IMR-90 (cell line): ENCODE measurements at regions not wholly inside any gene's neighbourhood (a gene's known extent, or its start where the extent isn't known, plus 50 kb on each side); places are given as distances from the start of the nearest gene placed in this dataset.
A peak's percentile ranks its signal among the peaks of the same experiment; 100 is the strongest.

Experiments used
- ATAC-seq: fragments of 200-7000 bp; cut with Tn5 transposase; 2 replicates; pipeline ENCODE4 v1.9.1; 2020; ENCODE audit warnings: low read depth, mild to moderate bottlenecking, moderate library complexity
- BruUV-seq: library from RNA; stranded (reverse); fragments of 400-500 nt; replicated peaks from 2 replicates; lab custom pipeline; 2021; lab: Mats Ljungman, UMichigan
- CTCF ChIA-PET: fragments of 300-600 bp; formaldehyde crosslinking; extraction: SDS; loops from one replicate; lab custom pipeline; 2021; ENCODE audit warnings: antibody characterized with exemption; lab: Yijun Ruan, JAX
- POLR2A ChIA-PET: fragments of 300-600 bp; sonication (Branson Sonifier 250); formaldehyde crosslinking; loops from one replicate; lab custom pipeline; 2022; ENCODE audit warnings: antibody characterized with exemption; ENCODE audit not compliant: unreplicated experiment; lab: Charles Lee
- DNase-seq: peaks from one replicate; pipeline ENCODE4 v3.0.0; 2013
- H2AFZ ChIP-seq: replicated peaks from 2 replicates; pipeline ENCODE3; 2013; ENCODE audit warnings: low read length, mild to moderate bottlenecking; ENCODE audit not compliant: poor library complexity
- H2AK5ac ChIP-seq: 2 replicates; pipeline ENCODE4 v1.6.1; 2013; ENCODE audit warnings: low read depth, low read length, inconsistent platforms
- H2AK9ac ChIP-seq: replicated peaks from 2 replicates; pipeline ENCODE3; 2013; ENCODE audit warnings: mild to moderate bottlenecking, low read depth, low read length, moderate library complexity; ENCODE audit not compliant: poor library complexity
- H2BK120ac ChIP-seq: 2 replicates; pipeline ENCODE4 v1.6.1; 2013; ENCODE audit warnings: low read depth, low read length, inconsistent platforms
- H2BK15ac ChIP-seq: 3 replicates; pipeline ENCODE4 v1.6.1; 2013; ENCODE audit warnings: low read depth, low read length, inconsistent platforms
- H2BK20ac ChIP-seq: 2 replicates; pipeline ENCODE4 v1.6.1; 2013; ENCODE audit warnings: low read depth, mild to moderate bottlenecking, inconsistent platforms, low read length, moderate library complexity
- H2BK5ac ChIP-seq: 2 replicates; pipeline ENCODE4 v1.6.1; 2013; ENCODE audit warnings: mild to moderate bottlenecking, low read depth, low read length, inconsistent platforms; ENCODE audit not compliant: poor library complexity, severe bottlenecking
- H3K14ac ChIP-seq: replicated peaks from 2 replicates; pipeline ENCODE4 v1.6.1; 2013; ENCODE audit warnings: low read depth, low read length, inconsistent platforms
- H3K18ac ChIP-seq: 2 replicates; pipeline ENCODE4 v1.6.1; 2013; ENCODE audit warnings: low read depth, low read length, control low read depth
- H3K23ac ChIP-seq: 2 replicates; pipeline ENCODE4 v1.6.1; 2013; ENCODE audit warnings: low read depth, low read length, inconsistent platforms
- H3K27ac ChIP-seq: 2 replicates; pipeline ENCODE4 v1.5.1; 2013; ENCODE audit warnings: mild to moderate bottlenecking, control low read depth, low read length; ENCODE audit not compliant: insufficient read depth
- H3K27me3 ChIP-seq: 2 replicates; pipeline ENCODE4 v1.6.1; 2013; ENCODE audit warnings: low read length; ENCODE audit not compliant: control insufficient read depth, insufficient read depth
- H3K36me3 ChIP-seq: 2 replicates; pipeline ENCODE4 v1.6.1; 2013; ENCODE audit warnings: low read length, mixed read lengths; ENCODE audit not compliant: control insufficient read depth, insufficient read depth
- H3K4ac ChIP-seq: 2 replicates; pipeline ENCODE4 v1.6.1; 2013; ENCODE audit warnings: low read depth, low read length, inconsistent platforms
- H3K4me1 ChIP-seq: 2 replicates; pipeline ENCODE4 v1.6.1; 2013; ENCODE audit warnings: low read length, mixed read lengths; ENCODE audit not compliant: control insufficient read depth, insufficient read depth
- H3K4me2 ChIP-seq: 2 replicates; pipeline ENCODE4 v1.6.1; 2013; ENCODE audit warnings: low read depth, mild to moderate bottlenecking, control low read depth, low read length, moderate library complexity
- H3K4me3 ChIP-seq: 2 replicates; pipeline ENCODE4 v1.5.1; 2013; ENCODE audit warnings: low read depth, mild to moderate bottlenecking, control low read depth, low read length, moderate library complexity; ENCODE audit not compliant: insufficient read depth
- H3K56ac ChIP-seq: 2 replicates; pipeline ENCODE4 v1.6.1; 2013; ENCODE audit warnings: low read length, inconsistent platforms; ENCODE audit not compliant: insufficient read depth; ENCODE audit errors: extremely low read depth
- H3K79me1 ChIP-seq, 2 experiments: 2 replicates each; pipeline ENCODE4 v1.6.1; 2013; ENCODE audit warnings: low read length in 2 of 2, inconsistent platforms in 1 of 2, low read depth in 1 of 2
- H3K9ac ChIP-seq: 2 replicates; pipeline ENCODE4 v1.6.1; 2013; ENCODE audit warnings: low read depth, low read length, control low read depth
- H3K9me1 ChIP-seq: 2 replicates; pipeline ENCODE4 v1.6.1; 2013; ENCODE audit warnings: low read length, inconsistent platforms; ENCODE audit not compliant: insufficient read depth
- H3K9me3 ChIP-seq: 2 replicates; pipeline ENCODE4 v1.6.1; 2013; ENCODE audit warnings: low read length; ENCODE audit not compliant: control insufficient read depth, insufficient read depth
- H4K20me1 ChIP-seq: 2 replicates; pipeline ENCODE4 v1.6.1; 2013; ENCODE audit warnings: low read length, inconsistent platforms; ENCODE audit not compliant: insufficient read depth
- H4K5ac ChIP-seq: 2 replicates; pipeline ENCODE4 v1.6.1; 2013; ENCODE audit warnings: mild to moderate bottlenecking, low read depth, low read length, control low read depth
- H4K8ac ChIP-seq, 2 experiments: 2 replicates each; pipeline ENCODE4 v1.6.1; 2013; ENCODE audit warnings: low read depth in 2 of 2, low read length in 2 of 2, control low read depth in 1 of 2, inconsistent platforms in 1 of 2
- H4K91ac ChIP-seq: 2 replicates; pipeline ENCODE4 v1.6.1; 2013; ENCODE audit warnings: low read depth, low read length, inconsistent platforms; ENCODE audit not compliant: insufficient read depth
- MAFK ChIP-seq: IDR thresholded peaks from 2 replicates; pipeline ENCODE4 v1.6.1; 2012; ENCODE audit warnings: low read depth, low read length, improper control_type of control experiment
- MAZ ChIP-seq: IDR thresholded peaks from 2 replicates; pipeline ENCODE4 v1.6.1; 2012; ENCODE audit warnings: low read depth, mild to moderate bottlenecking, low read length, improper control_type of control experiment, moderate library complexity, borderline replicate concordance
- WGBS, 2 experiments: methylation state at CpG; one replicate each; pipeline versions ENCODE4 v1.1.5 to v1.1.7; 2013; ENCODE audit warnings: missing lambda C conversion rate in 2 of 2; ENCODE audit not compliant: insufficient read length in 1 of 2; ENCODE audit errors: extremely low coverage in 2 of 2; 5-methylcytosine and 5-hydroxymethylcytosine counted together
- dilution Hi-C: fragments of 300-500 bp; cut with HindIII; formaldehyde crosslinking; loops from one replicate; pipeline ENCODE4 v1.14.3; 2018; ENCODE audit warnings: low sequenced_read_pairs; ENCODE audit not compliant: unreplicated experiment
- in situ Hi-C: fragments of 300-500 bp; cut with MboI; formaldehyde crosslinking; loops from 3 replicates; pipeline ENCODE4 v1.14.3; 2019; ENCODE audit warnings: low sequenced_read_pairs, inconsistent platforms, mixed read lengths
- intact Hi-C: fragments of 100-400 bp; cut with micrococcal nuclease; formaldehyde crosslinking; loops from 2 replicates; pipeline ENCODE4 v1.10.0; 2022

DNA sequence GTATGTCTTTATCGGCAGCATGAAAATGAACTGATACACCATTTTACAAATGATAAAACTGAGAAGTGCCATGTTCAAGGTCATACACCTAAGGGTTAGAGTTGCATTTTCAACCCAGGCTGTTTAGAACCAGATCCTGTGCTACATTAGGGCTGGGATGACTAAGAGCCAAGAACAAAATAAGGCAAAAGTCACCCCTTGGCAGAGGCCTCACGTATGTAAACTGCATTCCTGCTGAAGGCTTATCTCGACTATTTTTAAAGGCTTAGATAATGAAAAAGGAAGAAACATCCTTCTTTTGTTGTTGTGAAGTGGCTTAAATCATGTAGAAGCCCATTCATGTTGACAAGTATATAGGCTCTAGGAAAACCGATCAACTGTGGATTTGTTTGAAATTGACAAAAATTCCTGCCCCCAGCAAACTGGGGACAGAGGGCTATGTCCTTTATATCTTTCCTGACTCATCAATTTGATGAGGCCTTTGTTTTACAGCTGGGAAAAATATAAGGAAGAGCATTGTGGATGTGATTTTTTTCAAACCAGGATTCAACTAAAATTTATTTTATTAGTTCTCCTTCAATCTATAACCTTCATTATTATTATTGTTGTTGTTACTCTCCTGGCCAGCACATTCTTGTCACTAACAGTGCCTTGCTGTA lies 196.5 kb downstream of the SNX18 start:
- peak; percentile 85 for DNase-seq
- no TSS peak for BruUV-seq
- Histone ChIP-seq H3K9ac (no peak overlapping the region), H3K27me3 (no peaks in the 10 kb centered on the region), H2BK120ac (peak overlapping the region; percentile 95), H3K27ac (peak overlapping the region; percentile 75), H3K79me1 (peaks cover 0 to 13% of the 10 kb centered on the region in 2 experiments; a peak in 1 of 4 replicates), H3K23ac (peak overlapping the region; percentile 73; the same call in 1 of the 2 replicates), H3K18ac (peak overlapping the region; percentile 86), H4K5ac (peak overlapping the region; percentile 83), H3K4me3 (no peak overlapping the region), H3K9me3 (no peaks in the 10 kb centered on the region), H4K8ac (peak overlapping the region; percentile 78 to 83; a peak in 3 of 4 replicates), H3K4ac (peak overlapping the region; percentile 94), H3K4me1 (peaks cover 15% of the 10 kb centered on the region), H4K91ac (peak overlapping the region; percentile 93), H2AK5ac (peak overlapping the region; percentile 92), H3K9me1 (peaks cover 19% of the 10 kb centered on the region), H2BK20ac (peak overlapping the region; percentile 97), H3K56ac (no peak overlapping the region), H3K4me2 (peak overlapping the region; percentile 56; the same call in 1 of the 2 replicates), H4K20me1 (no peaks in the 10 kb centered on the region), H2BK15ac (peak overlapping the region; percentile 97), H2BK5ac (peak overlapping the region; percentile 80), H2AK9ac (no peak overlapping the region), H3K36me3 (no peaks in the 10 kb centered on the region), H2AFZ (peak overlapping the region; percentile 58), H3K14ac (peak overlapping the region; percentile 92)
- in situ Hi-C loops (no loop called here), intact Hi-C loops (no loop called here), dilution Hi-C loops (no loop called here)
- POLR2A ChIA-PET, result no interaction called here
- WGBS, 2 experiments, result 100% methylated on average over 1 of the region's 4 CpGs; no CpG with 5 or more reads in 1 of the 2 experiments
- peak; percentile 94 for ATAC-seq
- TF ChIP-seq MAZ (no peak), MAFK (peak; percentile 78)
- CTCF ChIA-PET, result no interaction called here
